ENCODE measurements at regions not wholly inside any gene's neighbourhood (a gene's known extent, or its start where the extent isn't known, plus 50 kb on each side); places are given as distances from the start of the nearest gene placed in this dataset.

DNA sequence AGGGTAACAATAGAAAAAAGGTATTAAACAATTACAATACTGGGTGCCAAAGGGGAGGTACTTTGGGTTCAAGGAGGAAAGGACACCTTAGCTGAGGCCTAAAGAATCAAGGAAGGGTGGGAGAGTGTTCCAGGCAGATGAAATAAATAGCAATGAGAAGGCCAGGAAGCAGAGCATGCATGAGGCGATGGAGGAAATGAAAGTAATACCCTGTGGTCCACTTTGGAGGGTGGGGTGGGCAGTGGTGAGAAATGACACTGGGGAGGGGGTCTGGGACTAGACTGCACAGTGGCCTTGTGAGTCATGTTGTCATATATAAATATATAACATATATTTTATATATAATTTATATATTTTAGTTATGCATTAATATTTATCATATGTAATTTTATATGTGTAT is 55.9 kb downstream of the BHLHE40 start:
- no peaks in the 10 kb centered on the region for H3K4me1 ChIP-seq (ENCODE audit: low read depth)
- H3K36me3 ChIP-seq (ENCODE audit: low read depth), result no peaks in the 10 kb centered on the region
- no peak for DNase-seq
- TF ChIP-seq, protein P1, sequence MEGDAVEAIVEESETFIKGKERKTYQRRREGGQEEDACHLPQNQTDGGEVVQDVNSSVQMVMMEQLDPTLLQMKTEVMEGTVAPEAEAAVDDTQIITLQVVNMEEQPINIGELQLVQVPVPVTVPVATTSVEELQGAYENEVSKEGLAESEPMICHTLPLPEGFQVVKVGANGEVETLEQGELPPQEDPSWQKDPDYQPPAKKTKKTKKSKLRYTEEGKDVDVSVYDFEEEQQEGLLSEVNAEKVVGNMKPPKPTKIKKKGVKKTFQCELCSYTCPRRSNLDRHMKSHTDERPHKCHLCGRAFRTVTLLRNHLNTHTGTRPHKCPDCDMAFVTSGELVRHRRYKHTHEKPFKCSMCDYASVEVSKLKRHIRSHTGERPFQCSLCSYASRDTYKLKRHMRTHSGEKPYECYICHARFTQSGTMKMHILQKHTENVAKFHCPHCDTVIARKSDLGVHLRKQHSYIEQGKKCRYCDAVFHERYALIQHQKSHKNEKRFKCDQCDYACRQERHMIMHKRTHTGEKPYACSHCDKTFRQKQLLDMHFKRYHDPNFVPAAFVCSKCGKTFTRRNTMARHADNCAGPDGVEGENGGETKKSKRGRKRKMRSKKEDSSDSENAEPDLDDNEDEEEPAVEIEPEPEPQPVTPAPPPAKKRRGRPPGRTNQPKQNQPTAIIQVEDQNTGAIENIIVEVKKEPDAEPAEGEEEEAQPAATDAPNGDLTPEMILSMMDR (IDR thresholded peaks at IDR 0.05), result no peak
- no peak overlapping the region for H3K4me3 ChIP-seq
- no peaks in the 10 kb centered on the region for H3K9me3 ChIP-seq
- no peak for ATAC-seq
- intact Hi-C loops (cut with DNase I, micrococcal nuclease), result no loop called here

DNA sequence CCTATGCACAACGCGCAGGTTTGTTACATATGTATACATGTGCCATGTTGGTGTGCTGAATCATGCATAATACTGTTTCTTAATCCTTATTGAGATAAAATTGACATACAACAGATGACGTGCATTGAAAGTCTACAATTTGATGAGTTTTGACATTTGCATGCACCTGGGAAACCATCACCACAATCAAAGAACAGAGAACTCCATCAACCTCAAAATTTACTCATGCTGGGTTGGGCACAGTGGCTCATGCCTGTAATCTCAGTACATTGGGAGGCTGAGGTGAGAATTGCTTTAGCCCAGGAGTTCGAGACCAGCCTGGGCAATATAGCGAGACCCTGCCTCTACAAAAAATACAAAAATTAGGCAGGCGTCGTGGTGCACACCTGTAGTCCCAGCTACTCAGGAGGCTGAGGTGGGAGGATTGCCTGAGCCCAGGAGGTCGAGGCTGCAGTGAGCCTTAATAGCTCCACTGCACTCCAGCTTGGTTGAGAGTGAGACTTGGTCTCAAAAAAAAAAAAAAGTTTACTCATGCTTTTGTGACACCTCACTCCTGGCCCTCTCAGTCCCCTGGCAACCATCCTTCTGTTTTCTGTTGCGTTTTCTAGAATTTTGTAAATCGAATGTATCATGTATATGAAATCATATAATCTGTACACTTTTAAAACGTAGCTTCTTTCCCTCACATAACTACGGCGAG is 56.6 kb downstream of the BHLHE40 start:
- Histone ChIP-seq H3K9me3 (no peaks in the 10 kb centered on the region), H3K4me1 (ENCODE audit: low read depth) (no peaks in the 10 kb centered on the region), H3K36me3 (ENCODE audit: low read depth) (no peaks in the 10 kb centered on the region), H3K4me3 (no peak overlapping the region)
- intact Hi-C loops (cut with DNase I, micrococcal nuclease), result no loop called here
- TF ChIP-seq, protein P1 (IDR thresholded peaks at IDR 0.05), result no peak
- no peak for DNase-seq
- no peak for ATAC-seq

DNA sequence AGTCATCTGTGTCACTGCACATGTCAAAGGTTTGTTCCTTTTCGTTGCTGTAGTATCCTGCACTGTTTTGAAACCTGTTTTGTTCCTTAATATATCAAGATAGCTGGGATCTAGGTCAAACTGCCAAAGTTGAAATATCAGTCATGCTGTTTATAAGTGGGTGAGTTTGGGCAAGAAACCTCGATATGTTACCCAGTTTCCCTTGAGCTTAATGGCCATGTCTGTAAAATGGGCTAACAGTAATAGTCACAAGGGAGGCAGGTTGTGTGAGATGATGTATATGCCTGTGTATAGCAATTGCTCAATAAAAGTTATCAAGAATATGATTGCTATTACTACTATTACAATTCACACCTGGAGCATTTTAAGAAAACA is 57.1 kb downstream of the BHLHE40 start:
- TF ChIP-seq, protein P1 (IDR thresholded peaks at IDR 0.05), result no peak

DNA sequence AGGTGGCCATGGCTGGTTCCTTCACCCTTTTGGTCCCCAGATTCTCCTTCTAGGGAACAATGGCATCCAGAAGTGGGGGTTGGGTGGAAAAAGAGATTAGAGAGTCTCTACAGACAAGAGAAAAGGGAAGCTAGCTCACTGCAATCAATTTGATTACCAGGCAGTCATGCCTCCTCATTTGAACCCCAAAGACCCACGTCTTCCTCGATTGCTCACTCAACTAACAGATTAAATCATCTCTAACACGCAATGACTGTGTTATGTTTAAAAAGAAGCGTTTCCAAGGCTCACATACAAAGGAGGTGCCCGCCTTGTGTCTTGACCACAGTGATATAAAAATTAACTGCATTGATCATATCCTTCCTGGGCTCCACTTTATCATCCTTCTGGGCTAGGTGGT is 57.6 kb downstream of the BHLHE40 start:
- TF ChIP-seq, protein P1 (IDR thresholded peaks at IDR 0.05), result no peak
- no peaks in the 10 kb centered on the region for H3K9me3 ChIP-seq
- H3K4me3 ChIP-seq, result no peak overlapping the region
- DNase-seq (no peak), ATAC-seq (no peak)
- no peaks in the 10 kb centered on the region for H3K4me1 ChIP-seq (ENCODE audit: low read depth)
- H3K36me3 ChIP-seq (ENCODE audit: low read depth), result no peaks in the 10 kb centered on the region
- intact Hi-C loops (cut with DNase I, micrococcal nuclease), result no loop called here

More for the DNA sequence above, 57.1 kb downstream of the BHLHE40 start:
- no peak for DNase-seq
- ATAC-seq, result no peak
- Histone ChIP-seq H3K4me3 (no peak overlapping the region), H3K9me3 (no peaks in the 10 kb centered on the region), H3K36me3 (ENCODE audit: low read depth) (no peaks in the 10 kb centered on the region), H3K4me1 (ENCODE audit: low read depth) (no peaks in the 10 kb centered on the region)
- intact Hi-C loops (cut with DNase I, micrococcal nuclease), result no loop called here

DNA sequence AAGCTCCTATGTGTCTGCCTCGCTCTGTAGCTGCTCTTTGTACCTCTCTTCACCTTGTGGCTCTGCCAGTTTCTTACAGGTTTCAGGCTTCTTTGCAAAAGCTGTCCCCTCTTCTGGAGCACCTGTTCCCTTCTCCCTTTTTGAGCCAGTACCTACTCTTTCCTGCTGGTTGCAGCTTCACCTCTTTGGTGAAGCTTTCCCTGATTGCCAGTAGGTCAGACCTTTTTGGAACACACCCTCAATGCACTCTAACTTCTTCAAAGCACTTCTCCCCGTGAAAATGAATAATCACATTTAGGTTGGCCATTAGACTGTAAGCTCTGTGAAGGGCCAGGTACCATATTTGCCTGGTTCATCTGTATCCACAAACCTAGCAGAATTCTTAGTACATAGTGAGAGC is 60.3 kb downstream of the BHLHE40 start:
- intact Hi-C loops (cut with DNase I, micrococcal nuclease), result no loop called here
- no peak overlapping the region for H3K4me3 ChIP-seq
- TF ChIP-seq, protein P1 (IDR thresholded peaks at IDR 0.05), result no peak
- H3K9me3 ChIP-seq, result no peaks in the 10 kb centered on the region
- H3K36me3 ChIP-seq (ENCODE audit: low read depth), result no peaks in the 10 kb centered on the region
- DNase-seq (no peak), ATAC-seq (no peak)
- H3K4me1 ChIP-seq (ENCODE audit: low read depth), result no peaks in the 10 kb centered on the region

DNA sequence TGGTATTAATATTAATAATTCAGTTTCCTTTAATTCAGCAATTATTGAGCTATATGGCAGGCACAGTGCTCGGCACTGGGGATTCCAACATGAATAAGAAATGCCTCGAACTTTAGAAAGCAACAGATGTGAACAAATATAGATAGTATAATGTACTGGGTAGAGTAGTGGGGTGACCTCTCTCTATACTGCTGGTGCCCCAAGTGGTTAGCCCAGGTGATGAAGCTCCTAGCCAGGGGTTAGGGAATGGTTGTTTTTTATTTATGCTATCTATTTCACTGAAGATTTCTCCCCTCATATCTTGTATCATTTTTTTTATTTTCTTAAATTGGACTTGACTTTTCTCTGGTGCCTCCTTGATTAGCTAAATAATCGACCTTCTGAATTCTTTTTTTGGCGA is 62.1 kb downstream of the BHLHE40 start:
- intact Hi-C loops (cut with DNase I, micrococcal nuclease), result no loop called here
- Histone ChIP-seq H3K4me3 (no peak overlapping the region), H3K36me3 (ENCODE audit: low read depth) (no peaks in the 10 kb centered on the region), H3K4me1 (ENCODE audit: low read depth) (no peaks in the 10 kb centered on the region), H3K9me3 (no peaks in the 10 kb centered on the region)
- TF ChIP-seq, protein P1 (IDR thresholded peaks at IDR 0.05), result no peak
- ATAC-seq, result no peak
- no peak for DNase-seq

Measured in mucosa of descending colon (tissue), 3 donors.